Ascending aorta (tissue), 2 donors: ENCODE measurements at regions not wholly inside any gene's neighbourhood (a gene's known extent, or its start where the extent isn't known, plus 50 kb on each side); places are given as distances from the start of the nearest gene placed in this dataset.
"Not testable (repeated sequence)": the region's sequence is repeated elsewhere in the genome, so short reads cannot be mapped to it uniquely, and the experiment has no call there.

Source experiments
- DNase-seq, 2 donors: peaks; one replicate each; pipeline ENCODE4 v3.0.0-alpha.2; 2019; ENCODE audit warnings: low spot score in 2 of 2
- H3K27ac ChIP-seq, 2 donors: fragments of 200-600 bp; sonication (generic); one replicate each; pipeline ENCODE4 v1.5.1; 2016 to 2017; ENCODE audit warnings: mild to moderate bottlenecking in 1 of 2
- H3K27me3 ChIP-seq: fragments of 200-600 bp; sonication (generic); one replicate; pipeline ENCODE4 v1.5.1; 2017
- H3K36me3 ChIP-seq, 2 donors: fragments of 200-600 bp; sonication (generic); one replicate each; pipeline ENCODE4 v1.5.1; 2016
- H3K4me1 ChIP-seq, 2 donors: fragments of 200-600 bp; sonication (generic); one replicate each; pipeline ENCODE4 v1.5.1; 2016 to 2017; ENCODE audit warnings: mild to moderate bottlenecking in 1 of 2
- H3K4me3 ChIP-seq, 2 donors: fragments of 200-600 bp; sonication (generic); one replicate each; pipeline ENCODE4 v1.5.1; 2016 to 2017; ENCODE audit warnings: mild to moderate bottlenecking in 1 of 2
- H3K9me3 ChIP-seq, 2 donors: fragments of 200-600 bp; sonication (generic); one replicate each; pipeline ENCODE4 v1.5.1; 2016
- intact Hi-C: fragments of 100-400 bp; cut with DNase I; formaldehyde crosslinking; loops from one replicate; pipeline ENCODE4 v1.15.1; 2023
- TF ChIP-seq, protein P1 (sequence below), 3 experiments: fragments of 200-600 bp in 2 of 3; fragments of 450-650 bp in 1 of 3; sonication (generic) in 2 of 3; IDR thresholded peaks; one replicate each; pipeline ENCODE4 v1.5.1; 2016 to 2019; ENCODE audit warnings: antibody characterized with exemption in 3 of 3, mild to moderate bottlenecking in 1 of 3, moderate library complexity in 1 of 3

GRCh38 chr2:16416651-16417050, 249.0 kb downstream of the CYRIA start:
- Histone ChIP-seq H3K4me3 (no peak overlapping the region), H3K9me3 (no peaks in the 10 kb centered on the region), H3K27ac (no peak overlapping the region), H3K4me1 (no peaks in the 10 kb centered on the region), H3K27me3 (no peaks in the 10 kb centered on the region), H3K36me3 (no peaks in the 10 kb centered on the region)
- DNase-seq, result no peak
- intact Hi-C loops, result no loop called here
- TF ChIP-seq, protein P1, sequence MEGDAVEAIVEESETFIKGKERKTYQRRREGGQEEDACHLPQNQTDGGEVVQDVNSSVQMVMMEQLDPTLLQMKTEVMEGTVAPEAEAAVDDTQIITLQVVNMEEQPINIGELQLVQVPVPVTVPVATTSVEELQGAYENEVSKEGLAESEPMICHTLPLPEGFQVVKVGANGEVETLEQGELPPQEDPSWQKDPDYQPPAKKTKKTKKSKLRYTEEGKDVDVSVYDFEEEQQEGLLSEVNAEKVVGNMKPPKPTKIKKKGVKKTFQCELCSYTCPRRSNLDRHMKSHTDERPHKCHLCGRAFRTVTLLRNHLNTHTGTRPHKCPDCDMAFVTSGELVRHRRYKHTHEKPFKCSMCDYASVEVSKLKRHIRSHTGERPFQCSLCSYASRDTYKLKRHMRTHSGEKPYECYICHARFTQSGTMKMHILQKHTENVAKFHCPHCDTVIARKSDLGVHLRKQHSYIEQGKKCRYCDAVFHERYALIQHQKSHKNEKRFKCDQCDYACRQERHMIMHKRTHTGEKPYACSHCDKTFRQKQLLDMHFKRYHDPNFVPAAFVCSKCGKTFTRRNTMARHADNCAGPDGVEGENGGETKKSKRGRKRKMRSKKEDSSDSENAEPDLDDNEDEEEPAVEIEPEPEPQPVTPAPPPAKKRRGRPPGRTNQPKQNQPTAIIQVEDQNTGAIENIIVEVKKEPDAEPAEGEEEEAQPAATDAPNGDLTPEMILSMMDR (IDR thresholded peaks at IDR 0.05), result no peak

DNA sequence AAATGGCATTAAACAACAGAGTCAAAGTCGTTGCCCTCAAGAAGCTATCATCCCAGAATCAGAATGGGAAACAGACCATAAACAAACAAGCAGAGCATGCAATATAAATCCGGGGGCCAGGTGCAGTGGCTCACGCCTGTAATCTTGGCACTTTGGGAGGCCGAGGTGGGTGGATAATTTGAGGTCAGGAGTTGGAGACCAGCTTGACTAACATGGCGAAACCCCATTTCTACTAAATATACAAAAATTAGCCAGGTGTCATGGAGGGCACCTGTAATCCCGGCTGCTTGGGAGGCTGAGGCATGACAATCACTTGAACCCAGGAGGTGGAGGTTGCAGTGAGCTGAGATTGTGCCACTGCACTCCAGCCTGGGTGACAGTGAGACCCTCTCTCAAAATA, 249.8 kb downstream of the CYRIA start:
- H3K9me3 ChIP-seq, H3K4me1 ChIP-seq, H3K36me3 ChIP-seq, H3K4me3 ChIP-seq, DNase-seq, H3K27me3 ChIP-seq, intact Hi-C loops, H3K27ac ChIP-seq: not testable (repeated sequence)

- Histone ChIP-seq H3K9me3 (no peaks in the 10 kb centered on the region), H3K4me1 (no peaks in the 10 kb centered on the region), H3K27me3 (no peaks in the 10 kb centered on the region), H3K36me3 (no peaks in the 10 kb centered on the region), H3K4me3 (no peak overlapping the region), H3K27ac (no peak overlapping the region)
- TF ChIP-seq, protein P1 (IDR thresholded peaks at IDR 0.05), result no peak
- no peak for DNase-seq
- intact Hi-C loops, result no loop called here
These were observed 251.7 kb downstream of the CYRIA start for GRCh38 chr2:16413947-16414346.

GRCh38 chr2:16413285-16413684, 252.3 kb downstream of the CYRIA start:
- H3K4me1 ChIP-seq, result no peaks in the 10 kb centered on the region
- no peak overlapping the region for H3K4me3 ChIP-seq
- no peak overlapping the region for H3K27ac ChIP-seq
- no peak for DNase-seq
- intact Hi-C loops, result no loop called here
- no peaks in the 10 kb centered on the region for H3K27me3 ChIP-seq
- TF ChIP-seq, protein P1 (IDR thresholded peaks at IDR 0.05), result no peak
- H3K9me3 ChIP-seq, result no peaks in the 10 kb centered on the region
- no peaks in the 10 kb centered on the region for H3K36me3 ChIP-seq

GRCh38 chr2:16412321-16413030, 253.2 kb downstream of the CYRIA start:
- Histone ChIP-seq H3K27me3 (no peaks in the 10 kb centered on the region), H3K27ac (no peak overlapping the region), H3K9me3 (no peaks in the 10 kb centered on the region), H3K4me3 (no peak overlapping the region), H3K36me3 (no peaks in the 10 kb centered on the region), H3K4me1 (no peaks in the 10 kb centered on the region)
- DNase-seq, result no peak
- TF ChIP-seq, protein P1 (IDR thresholded peaks at IDR 0.05), result no peak
- intact Hi-C loops, result no loop called here

- no peak for DNase-seq
- no peaks in the 10 kb centered on the region for H3K4me1 ChIP-seq
- H3K4me3 ChIP-seq, result no peak overlapping the region
- H3K36me3 ChIP-seq, result no peaks in the 10 kb centered on the region
- H3K9me3 ChIP-seq, result no peaks in the 10 kb centered on the region
- H3K27ac ChIP-seq, result no peak overlapping the region
- no peaks in the 10 kb centered on the region for H3K27me3 ChIP-seq
- TF ChIP-seq, protein P1 (IDR thresholded peaks at IDR 0.05), result no peak
- intact Hi-C loops, result no loop called here
These were observed 253.8 kb downstream of the CYRIA start for GRCh38 chr2:16411788-16412187.
